ENCODE measurements at regions not wholly inside any gene's neighbourhood (a gene's known extent, or its start where the extent isn't known, plus 50 kb on each side); places are given as distances from the start of the nearest gene placed in this dataset.

- no peak overlapping the region for H3K27ac ChIP-seq (ENCODE audit: low read depth, low read length)
- no peaks in the 10 kb centered on the region for H3K4me1 ChIP-seq (ENCODE audit: insufficient read depth, low read length)
- H3K4me1 Mint-ChIP-seq: no peaks in the 10 kb centered on the region
- peaks cover 0 to 4% of the 10 kb centered on the region in 2 donors for H3K27me3 Mint-ChIP-seq
- H3K27me3 ChIP-seq (ENCODE audit: insufficient read depth, low read length, poor library complexity, severe bottlenecking): no peaks in the 10 kb centered on the region
- ChIA-PET CTCF (no interaction called here), POLR2A (no interaction called here)
- no peaks in the 10 kb centered on the region for H3K36me3 ChIP-seq (ENCODE audit: insufficient read depth, low read length)
- H3K27ac Mint-ChIP-seq: no peak overlapping the region
- peaks cover under 1 to 9% (median 5%) of the 10 kb centered on the region in 5 donors for H3K9me3 Mint-ChIP-seq
- DNase-seq: no peak
- peaks cover 0 to 7% (median 0%) of the 10 kb centered on the region in 3 donors for H3K36me3 Mint-ChIP-seq
- H3K9me3 ChIP-seq (ENCODE audit: low read length): no peaks in the 10 kb centered on the region
- no peak overlapping the region for H3K4me3 Mint-ChIP-seq
- no peak overlapping the region for H3K4me3 ChIP-seq (ENCODE audit: low read length)
These were observed 284.9 kb upstream of the IRX1 start for GRCh38 chr5:3310541-3311261.

DNA sequence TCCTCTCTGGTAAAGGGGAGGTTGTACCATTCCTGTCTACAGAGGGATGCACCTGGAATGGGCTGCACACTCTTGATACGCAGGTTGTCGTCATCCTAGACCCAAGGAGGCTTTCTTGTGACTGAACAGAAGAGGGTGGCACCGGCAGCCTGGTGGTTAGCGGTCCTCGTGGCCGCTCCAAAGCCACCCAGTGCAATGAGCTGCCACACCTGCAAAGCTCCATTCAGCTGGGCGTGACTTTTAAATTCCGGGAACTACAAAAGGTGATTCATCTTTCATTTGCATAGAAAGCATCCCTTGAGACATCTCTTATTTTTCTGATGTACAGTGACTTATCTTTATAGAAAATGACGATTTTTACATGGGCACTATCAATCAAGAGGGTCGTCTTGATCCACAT, 286.1 kb upstream of the IRX1 start:
- no peaks in the 10 kb centered on the region for H3K36me3 ChIP-seq (ENCODE audit: insufficient read depth, low read length)
- H3K27ac Mint-ChIP-seq: no peak overlapping the region
- H3K4me3 ChIP-seq (ENCODE audit: low read length): no peak overlapping the region
- H3K4me3 Mint-ChIP-seq: no peak overlapping the region
- peaks cover 2 to 10% (median 5%) of the 10 kb centered on the region in 5 donors for H3K9me3 Mint-ChIP-seq
- no peak for DNase-seq
- H3K4me1 Mint-ChIP-seq: no peaks in the 10 kb centered on the region
- no peaks in the 10 kb centered on the region for H3K9me3 ChIP-seq (ENCODE audit: low read length)
- peaks cover 0 to 11% (median 1%) of the 10 kb centered on the region in 3 donors for H3K36me3 Mint-ChIP-seq
- no peak overlapping the region for H3K27ac ChIP-seq (ENCODE audit: low read depth, low read length)
- POLR2A ChIA-PET: no interaction called here
- CTCF ChIA-PET: no interaction called here
- H3K27me3 Mint-ChIP-seq: peaks cover 0 to 4% of the 10 kb centered on the region in 2 donors
- no peaks in the 10 kb centered on the region for H3K4me1 ChIP-seq (ENCODE audit: insufficient read depth, low read length)
- no peaks in the 10 kb centered on the region for H3K27me3 ChIP-seq (ENCODE audit: insufficient read depth, low read length, poor library complexity, severe bottlenecking)

GRCh38 chr5:3307982-3308621, 287.5 kb upstream of the IRX1 start:
- no peaks in the 10 kb centered on the region for H3K9me3 ChIP-seq (ENCODE audit: low read length)
- Mint-ChIP-seq H3K27ac (no peak overlapping the region), H3K4me3 (no peak overlapping the region)

GRCh38 chr5:3305432-3305831, 290.2 kb upstream of the IRX1 start:
- ChIA-PET CTCF (no interaction called here), POLR2A (no interaction called here)
- no peak overlapping the region for H3K4me3 ChIP-seq (ENCODE audit: low read length)
- H3K27me3 Mint-ChIP-seq: peaks cover 3 to 6% of the 10 kb centered on the region in 2 donors
- no peaks in the 10 kb centered on the region for H3K4me1 ChIP-seq (ENCODE audit: insufficient read depth, low read length)
- H3K9me3 ChIP-seq (ENCODE audit: low read length): no peaks in the 10 kb centered on the region
- no peak overlapping the region for H3K4me3 Mint-ChIP-seq
- no peaks in the 10 kb centered on the region for H3K27me3 ChIP-seq (ENCODE audit: insufficient read depth, low read length, poor library complexity, severe bottlenecking)
- H3K9me3 Mint-ChIP-seq: peaks cover 0 to 12% (median 7%) of the 10 kb centered on the region in 5 donors
- DNase-seq: no peak
- H3K4me1 Mint-ChIP-seq: no peaks in the 10 kb centered on the region
- H3K27ac ChIP-seq (ENCODE audit: low read depth, low read length): no peak overlapping the region
- H3K36me3 Mint-ChIP-seq: peaks cover 0 to 7% (median 4%) of the 10 kb centered on the region in 3 donors
- H3K36me3 ChIP-seq (ENCODE audit: insufficient read depth, low read length): no peaks in the 10 kb centered on the region
- no peak overlapping the region for H3K27ac Mint-ChIP-seq

More at GRCh38 chr5:3307982-3308621, 287.5 kb upstream of the IRX1 start:
- Mint-ChIP-seq H3K9me3 (peaks cover 3 to 10% (median 6%) of the 10 kb centered on the region in 5 donors), H3K36me3 (peaks cover 0 to 7% (median 4%) of the 10 kb centered on the region in 3 donors), H3K4me1 (no peaks in the 10 kb centered on the region), H3K27me3 (peaks cover 0 to 4% of the 10 kb centered on the region in 2 donors)
- ChIA-PET CTCF (no interaction called here), POLR2A (no interaction called here)
- H3K27me3 ChIP-seq (ENCODE audit: insufficient read depth, low read length, poor library complexity, severe bottlenecking): no peaks in the 10 kb centered on the region
- H3K36me3 ChIP-seq (ENCODE audit: insufficient read depth, low read length): no peaks in the 10 kb centered on the region
- no peak overlapping the region for H3K4me3 ChIP-seq (ENCODE audit: low read length)
- H3K27ac ChIP-seq (ENCODE audit: low read depth, low read length): no peak overlapping the region
- H3K4me1 ChIP-seq (ENCODE audit: insufficient read depth, low read length): no peaks in the 10 kb centered on the region
- no peak for DNase-seq

DNA sequence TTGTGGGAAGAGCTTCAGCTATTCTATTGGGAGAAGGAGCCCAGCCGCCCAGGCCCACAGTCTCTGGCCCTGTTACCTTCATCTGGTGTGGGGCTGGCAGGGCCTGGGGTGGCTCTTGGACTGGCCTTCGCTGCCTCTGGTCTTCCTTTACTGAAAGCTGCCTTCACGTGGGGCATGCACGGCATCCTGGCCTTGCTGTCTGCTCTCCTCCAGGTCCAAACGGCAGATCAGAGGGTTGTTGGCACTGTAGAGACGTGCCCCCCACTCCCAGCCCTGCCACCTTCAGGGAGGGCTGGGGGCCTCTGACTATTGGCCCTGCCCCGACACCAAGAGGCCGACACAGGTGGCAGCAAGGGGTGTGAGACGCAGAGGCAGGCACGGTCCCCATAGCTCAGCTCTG, 291.3 kb upstream of the IRX1 start:
- peaks cover 0 to 12% (median 7%) of the 10 kb centered on the region in 5 donors for H3K9me3 Mint-ChIP-seq
- no peaks in the 10 kb centered on the region for H3K9me3 ChIP-seq (ENCODE audit: low read length)

GRCh38 chr5:3303777-3304176, 291.9 kb upstream of the IRX1 start:
- POLR2A ChIA-PET: no interaction called here

More for the DNA sequence above, 291.3 kb upstream of the IRX1 start:
- POLR2A ChIA-PET: no interaction called here
- H3K27ac Mint-ChIP-seq: no peak overlapping the region
- no peak overlapping the region for H3K4me3 ChIP-seq (ENCODE audit: low read length)
- H3K27me3 Mint-ChIP-seq: peaks cover 3 to 6% of the 10 kb centered on the region in 2 donors
- no peaks in the 10 kb centered on the region for H3K27me3 ChIP-seq (ENCODE audit: insufficient read depth, low read length, poor library complexity, severe bottlenecking)
- CTCF ChIA-PET: interaction anchor here (1.1 kb wide), 1 partner anchor 29 kb away, joined by 3 read pairs; no protein-coding TSS in a partner anchor
- no peak overlapping the region for H3K4me3 Mint-ChIP-seq
- H3K36me3 ChIP-seq (ENCODE audit: insufficient read depth, low read length): no peaks in the 10 kb centered on the region
- no peaks in the 10 kb centered on the region for H3K4me1 ChIP-seq (ENCODE audit: insufficient read depth, low read length)
- no peak for DNase-seq
- H3K27ac ChIP-seq (ENCODE audit: low read depth, low read length): no peak overlapping the region
- H3K4me1 Mint-ChIP-seq: no peaks in the 10 kb centered on the region
- H3K36me3 Mint-ChIP-seq: peaks cover 0 to 7% (median 4%) of the 10 kb centered on the region in 3 donors

GRCh38 chr5:3302228-3302627, 293.4 kb upstream of the IRX1 start:
- CTCF ChIA-PET: no interaction called here
- H3K36me3 Mint-ChIP-seq: peaks cover 0 to 7% (median 4%) of the 10 kb centered on the region in 3 donors

More at GRCh38 chr5:3303777-3304176, 291.9 kb upstream of the IRX1 start:
- Histone ChIP-seq H3K36me3 (ENCODE audit: insufficient read depth, low read length) (no peaks in the 10 kb centered on the region), H3K4me1 (ENCODE audit: insufficient read depth, low read length) (no peaks in the 10 kb centered on the region), H3K27me3 (ENCODE audit: insufficient read depth, low read length, poor library complexity, severe bottlenecking) (no peaks in the 10 kb centered on the region), H3K4me3 (ENCODE audit: low read length) (no peak overlapping the region), H3K27ac (ENCODE audit: low read depth, low read length) (no peak overlapping the region), H3K9me3 (ENCODE audit: low read length) (no peaks in the 10 kb centered on the region)
- peaks cover 0 to 7% (median 4%) of the 10 kb centered on the region in 3 donors for H3K36me3 Mint-ChIP-seq
- H3K4me3 Mint-ChIP-seq: no peak overlapping the region
- no peaks in the 10 kb centered on the region for H3K4me1 Mint-ChIP-seq
- DNase-seq: no peak
- H3K27me3 Mint-ChIP-seq: peaks cover 3 to 6% of the 10 kb centered on the region in 2 donors
- H3K27ac Mint-ChIP-seq: no peak overlapping the region
- H3K9me3 Mint-ChIP-seq: peaks cover 0 to 13% (median 7%) of the 10 kb centered on the region in 5 donors
- CTCF ChIA-PET: interaction anchor here (1.1 kb wide), 1 partner anchor 29 kb away, joined by 3 read pairs; no protein-coding TSS in a partner anchor

GRCh38 chr5:3301306-3301705, 294.3 kb upstream of the IRX1 start:
- Mint-ChIP-seq H3K27me3 (peaks cover 3 to 6% of the 10 kb centered on the region in 2 donors), H3K27ac (no peak overlapping the region), H3K36me3 (peaks cover 0 to 4% (median 4%) of the 10 kb centered on the region in 3 donors), H3K4me1 (no peaks in the 10 kb centered on the region), H3K9me3 (peaks cover 4 to 12% (median 10%) of the 10 kb centered on the region in 5 donors), H3K4me3 (no peak overlapping the region)
- H3K27me3 ChIP-seq (ENCODE audit: insufficient read depth, low read length, poor library complexity, severe bottlenecking): no peaks in the 10 kb centered on the region
- H3K27ac ChIP-seq (ENCODE audit: low read depth, low read length): no peak overlapping the region
- H3K4me1 ChIP-seq (ENCODE audit: insufficient read depth, low read length): no peaks in the 10 kb centered on the region
- H3K9me3 ChIP-seq (ENCODE audit: low read length): no peaks in the 10 kb centered on the region
- no peaks in the 10 kb centered on the region for H3K36me3 ChIP-seq (ENCODE audit: insufficient read depth, low read length)
- ChIA-PET POLR2A (no interaction called here), CTCF (no interaction called here)
- no peak overlapping the region for H3K4me3 ChIP-seq (ENCODE audit: low read length)
- DNase-seq: no peak

More at GRCh38 chr5:3302228-3302627, 293.4 kb upstream of the IRX1 start:
- Mint-ChIP-seq H3K4me3 (no peak overlapping the region), H3K27me3 (peaks cover 3 to 6% of the 10 kb centered on the region in 2 donors), H3K27ac (no peak overlapping the region), H3K4me1 (no peaks in the 10 kb centered on the region), H3K9me3 (peaks cover 4 to 12% (median 8%) of the 10 kb centered on the region in 5 donors)
- Histone ChIP-seq H3K27ac (ENCODE audit: low read depth, low read length) (no peak overlapping the region), H3K4me3 (ENCODE audit: low read length) (no peak overlapping the region), H3K36me3 (ENCODE audit: insufficient read depth, low read length) (no peaks in the 10 kb centered on the region), H3K4me1 (ENCODE audit: insufficient read depth, low read length) (no peaks in the 10 kb centered on the region), H3K9me3 (ENCODE audit: low read length) (no peaks in the 10 kb centered on the region), H3K27me3 (ENCODE audit: insufficient read depth, low read length, poor library complexity, severe bottlenecking) (no peaks in the 10 kb centered on the region)
- DNase-seq: no peak
- POLR2A ChIA-PET: no interaction called here

Data from CD8-positive, alpha-beta memory T cell (primary cell).